GM18520 (cell line): ENCODE measurements at regions not wholly inside any gene's neighbourhood (a gene's known extent, or its start where the extent isn't known, plus 50 kb on each side); places are given as distances from the start of the nearest gene placed in this dataset.

Experiments used
- ATAC-seq: cut with Tn5 transposase; IDR thresholded peaks from one replicate; pipeline ENCODE4 v1.9.1; 2021; ENCODE audit not compliant: unreplicated experiment

DNA sequence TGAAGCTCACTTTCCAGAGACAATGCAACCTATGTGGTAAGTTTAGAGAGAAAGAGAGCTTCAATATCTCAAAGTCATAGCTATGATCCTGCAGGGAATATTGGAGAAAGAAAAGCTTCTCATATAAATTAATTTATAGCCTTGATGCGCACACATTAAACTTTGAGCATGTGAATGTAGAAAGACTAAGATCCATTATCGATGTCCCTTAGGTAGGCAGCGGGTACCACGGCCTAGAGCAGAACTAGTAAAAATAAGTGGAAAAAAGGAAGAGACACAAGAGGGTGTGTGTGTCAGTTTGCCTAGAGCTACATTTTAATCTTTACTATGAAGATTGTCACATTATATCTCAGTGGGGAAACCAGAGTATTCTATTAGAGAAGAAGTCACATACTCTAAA, 685.6 kb downstream of the AMY1C start:
- ATAC-seq, result no peak

DNA sequence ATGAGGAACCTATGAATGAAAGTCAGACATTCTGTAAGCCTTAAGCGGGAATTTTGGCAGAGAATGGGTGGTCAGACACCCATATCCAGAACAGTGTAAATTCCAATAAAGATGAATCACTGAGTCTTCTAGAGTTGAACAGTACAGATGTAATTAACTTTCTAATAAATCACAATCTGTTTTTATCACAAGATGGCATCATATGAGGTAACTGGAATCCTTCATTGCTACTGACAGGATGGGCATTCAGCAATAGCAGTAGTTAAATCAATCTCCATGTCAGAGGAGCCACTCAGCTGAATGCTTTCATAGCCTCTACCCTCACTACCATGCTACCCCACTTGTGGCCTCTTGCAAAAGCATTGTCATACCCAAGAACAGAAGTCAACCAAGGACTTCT, 690.3 kb downstream of the AMY1C start:
- ATAC-seq, result no peak

DNA sequence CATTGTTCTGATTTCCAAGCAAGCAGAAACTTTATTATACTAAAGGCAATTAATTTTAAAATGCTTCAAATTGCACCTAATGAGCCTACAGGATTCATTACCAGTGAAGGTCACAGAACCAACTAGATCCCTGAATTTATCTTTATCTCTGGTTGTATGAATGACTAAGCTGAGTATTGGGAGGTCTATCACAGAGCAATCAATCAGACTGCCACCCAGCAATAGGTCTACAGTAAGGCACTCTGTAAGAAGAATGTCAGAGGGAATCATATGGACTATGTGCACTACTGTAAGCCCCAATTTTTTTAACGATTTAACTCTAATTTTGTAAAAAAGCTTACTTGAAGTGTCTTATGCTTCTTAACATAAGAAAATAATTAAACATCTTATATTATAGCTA, 707.0 kb downstream of the AMY1C start:
- no peak for ATAC-seq

DNA sequence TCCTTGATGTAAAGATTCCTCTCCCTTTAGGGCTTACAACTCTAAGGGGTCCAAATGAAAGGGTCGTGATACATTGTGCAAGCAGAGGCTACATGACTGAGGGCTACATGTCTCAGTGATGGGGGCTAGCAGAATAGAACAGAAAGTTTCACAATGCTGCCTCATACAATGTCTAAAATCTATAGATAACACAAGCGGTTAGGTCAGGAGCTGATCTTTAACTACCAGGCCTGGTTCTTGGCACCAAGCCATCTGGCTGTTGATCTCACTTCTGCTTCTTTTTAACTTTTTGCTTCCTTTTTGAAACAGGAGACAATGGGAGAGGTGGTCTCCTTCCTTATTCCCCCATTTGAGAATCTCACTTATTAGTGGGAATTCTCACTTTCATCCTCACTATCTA, 710.2 kb downstream of the AMY1C start:
- no peak for ATAC-seq

- no peak for ATAC-seq
These were observed 711.2 kb downstream of the AMY1C start for GRCh38 chr1:104460880-104461279.

- no peak for ATAC-seq
These were observed 713.5 kb downstream of the AMY1C start for GRCh38 chr1:104463126-104463697.

DNA sequence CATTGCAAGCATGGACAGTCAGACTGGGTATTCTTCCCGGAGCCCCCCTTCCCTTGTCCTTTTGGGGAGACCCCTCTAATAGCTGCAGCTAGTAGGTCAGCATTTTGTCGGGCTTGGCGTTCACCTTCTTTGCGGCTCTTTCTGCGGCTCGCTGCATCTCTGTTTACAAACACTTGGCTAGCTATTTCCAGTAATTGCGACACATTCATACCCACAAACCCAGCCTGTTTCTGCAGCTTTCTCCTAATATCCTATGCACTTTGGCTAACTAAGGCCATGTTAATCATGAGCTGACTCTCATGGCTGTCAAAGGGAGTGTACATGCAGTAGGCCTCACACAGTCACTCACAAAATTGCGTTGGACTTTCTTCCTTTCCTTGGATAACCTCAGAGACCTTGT, 716.4 kb downstream of the AMY1C start:
- no peak for ATAC-seq

- ATAC-seq, result peak; percentile 67
These were observed 717.9 kb downstream of the AMY1C start for GRCh38 chr1:104467590-104467989.

DNA sequence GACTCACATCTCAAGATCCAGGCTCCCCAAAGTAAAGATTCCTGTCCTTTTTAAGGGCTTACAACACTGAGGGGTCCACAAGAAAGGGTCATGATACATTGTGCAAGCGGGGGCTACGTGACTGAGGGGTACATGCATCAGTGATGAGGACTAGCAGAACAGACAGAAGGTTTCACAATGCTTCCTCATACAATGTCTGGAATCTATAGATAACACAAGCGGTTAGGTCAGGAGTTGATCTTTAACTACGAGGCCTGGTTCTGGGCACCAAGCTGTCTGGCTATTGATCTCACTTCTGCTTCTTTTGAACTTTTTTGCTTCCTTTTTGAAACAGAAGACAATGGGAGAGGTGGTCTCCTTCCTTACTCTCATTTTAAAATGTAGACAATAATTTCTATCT, 718.6 kb downstream of the AMY1C start:
- ATAC-seq, result no peak

GRCh38 chr1:104476126-104476525, 726.4 kb downstream of the AMY1C start:
- no peak for ATAC-seq

DNA sequence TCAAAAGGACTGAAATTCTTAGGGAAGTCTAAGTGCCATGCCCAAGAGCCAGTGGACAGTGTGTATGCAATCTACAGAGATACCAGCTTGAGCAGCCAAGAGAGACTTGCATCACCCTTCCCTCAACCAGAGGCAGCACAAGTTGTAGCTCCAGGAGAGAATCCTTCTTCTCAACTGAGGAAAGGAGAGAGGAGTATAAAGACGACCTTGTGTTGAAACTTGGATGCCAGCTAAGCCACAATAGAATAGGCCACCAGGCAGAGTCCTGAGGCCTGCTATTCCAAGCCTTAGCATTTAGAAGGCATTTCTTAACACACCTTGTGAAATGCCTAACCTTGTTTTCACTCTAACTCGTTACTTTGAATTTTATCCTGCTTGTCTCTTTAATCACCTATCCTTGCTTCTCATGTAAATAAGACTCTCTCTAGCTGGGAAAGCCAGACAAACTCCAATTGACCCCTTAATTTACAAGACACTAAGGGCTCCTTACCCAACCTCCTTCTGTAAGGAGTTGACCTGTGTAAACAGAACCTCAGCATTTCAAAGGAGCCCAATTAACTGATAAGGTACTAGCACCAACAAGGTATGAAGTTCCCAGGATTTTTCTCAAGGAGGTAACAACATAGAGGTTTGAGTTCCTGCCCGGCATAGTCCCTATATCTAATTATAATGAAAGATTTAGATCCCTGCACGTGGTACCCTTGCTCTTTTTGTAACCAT, 738.8 kb downstream of the AMY1C start:
- ATAC-seq, result no peak

DNA sequence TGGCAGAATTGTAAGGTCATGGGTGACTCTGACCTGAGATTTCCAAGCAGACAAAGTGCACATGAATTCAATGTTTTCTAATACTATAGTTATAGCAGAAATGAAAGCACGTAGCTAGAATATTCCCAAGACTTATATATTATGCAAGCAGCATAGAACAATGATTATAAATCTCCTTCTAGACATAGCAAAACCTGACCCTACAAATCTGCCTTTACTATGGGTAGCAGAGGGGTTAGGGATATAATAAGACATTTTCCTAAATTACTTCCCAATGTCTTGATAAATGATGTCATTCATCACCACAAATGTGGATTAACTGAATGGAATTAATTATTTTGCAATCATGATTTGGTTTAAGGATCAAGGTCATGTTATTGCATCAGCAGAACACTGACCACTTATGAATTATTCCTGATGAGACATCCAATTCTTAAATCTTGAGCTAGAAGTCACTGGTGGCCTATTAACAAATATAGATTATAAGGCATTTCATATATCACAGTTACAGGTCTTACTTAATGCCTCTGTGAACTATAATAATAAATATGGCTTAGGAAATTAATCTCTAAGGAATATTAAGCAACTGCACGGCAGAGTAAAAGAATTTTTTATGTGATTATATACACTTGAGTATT, 776.6 kb downstream of the AMY1C start:
- ATAC-seq, result no peak

GRCh38 chr1:104531990-104532389, 782.3 kb downstream of the AMY1C start:
- no peak for ATAC-seq

DNA sequence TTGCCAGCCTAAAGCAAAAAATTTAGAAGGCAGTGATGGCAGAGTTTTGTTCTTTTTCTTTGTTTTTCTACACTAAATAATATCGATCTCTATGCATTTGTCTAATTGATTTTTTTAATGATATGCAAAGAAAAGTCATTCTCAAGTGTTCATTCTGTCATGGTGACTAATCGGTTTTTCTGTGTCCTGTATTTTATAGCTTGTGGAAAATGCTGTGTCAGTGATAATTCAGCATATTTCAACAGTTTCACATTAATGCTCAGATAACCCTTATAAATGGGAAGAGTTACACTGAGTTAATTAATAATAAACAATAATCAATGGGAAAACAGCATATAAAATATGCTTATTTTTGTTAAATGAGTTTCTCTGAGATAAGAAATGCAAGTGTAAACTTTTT, 824.9 kb downstream of the AMY1C start:
- no peak for ATAC-seq

GRCh38 chr1:104592926-104593325, 843.2 kb downstream of the AMY1C start:
- no peak for ATAC-seq

DNA sequence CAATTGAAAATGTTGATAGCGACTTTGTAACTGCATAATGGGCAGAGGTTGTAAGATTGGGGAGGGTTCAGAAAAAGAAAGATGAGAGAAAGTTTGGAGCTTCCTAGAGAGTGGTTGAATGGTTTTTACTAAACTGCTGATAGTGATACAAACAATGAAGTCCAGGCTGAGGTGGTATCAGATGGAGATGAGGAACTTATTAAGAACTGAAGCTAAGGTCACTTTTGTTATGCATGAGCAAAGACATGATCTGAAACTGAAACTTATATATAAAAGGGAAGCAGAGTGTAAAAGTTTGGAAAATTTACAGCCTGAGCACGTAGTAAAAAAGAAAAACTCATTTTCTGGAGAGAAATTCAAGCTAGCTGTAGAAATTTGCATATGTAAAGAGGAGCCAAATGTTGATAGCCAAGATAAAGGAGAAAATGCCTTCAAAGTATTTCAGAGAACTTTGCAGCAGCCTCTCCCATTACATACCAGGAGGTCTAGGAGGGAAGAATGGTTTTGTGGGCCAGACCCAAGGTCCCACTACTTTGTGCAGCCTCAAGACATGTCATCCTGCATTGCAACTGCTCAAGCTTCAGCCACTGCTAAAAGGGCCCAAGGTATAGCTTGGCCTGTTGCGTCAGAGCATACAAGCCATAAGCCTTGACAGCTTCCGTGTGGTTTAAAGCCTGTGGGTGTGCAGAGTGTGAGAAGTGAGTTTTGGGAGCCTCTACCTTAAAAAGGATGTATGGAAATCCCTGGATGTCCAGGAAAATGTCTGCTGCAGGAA, 843.9 kb downstream of the AMY1C start:
- no peak for ATAC-seq

- ATAC-seq, result no peak
These were observed 867.8 kb downstream of the AMY1C start for GRCh38 chr1:104617474-104617873.

DNA sequence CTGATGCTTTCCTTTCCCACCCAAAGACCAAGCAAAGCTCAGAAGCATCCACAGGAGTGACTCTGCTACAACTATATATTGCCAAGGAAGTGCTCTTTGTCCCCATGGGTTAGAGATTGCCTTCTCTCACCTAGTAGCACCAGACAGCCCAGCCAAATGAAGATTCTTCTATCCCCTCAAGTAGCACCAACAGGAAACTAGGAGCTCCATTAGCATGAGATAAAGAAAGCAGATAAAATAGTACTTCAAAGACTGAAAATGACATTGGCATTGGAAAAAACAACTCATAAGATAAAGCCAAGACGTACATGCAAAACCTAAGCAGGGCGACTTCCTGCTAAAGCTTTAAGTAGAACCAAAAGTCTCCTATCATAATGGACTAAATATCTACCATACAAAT, 871.5 kb downstream of the AMY1C start:
- ATAC-seq, result no peak

- no peak for ATAC-seq
These were observed 874.8 kb downstream of the AMY1C start for GRCh38 chr1:104624538-104624937.

- ATAC-seq, result no peak
These were observed 879.9 kb downstream of the AMY1C start for GRCh38 chr1:104629589-104629988.

DNA sequence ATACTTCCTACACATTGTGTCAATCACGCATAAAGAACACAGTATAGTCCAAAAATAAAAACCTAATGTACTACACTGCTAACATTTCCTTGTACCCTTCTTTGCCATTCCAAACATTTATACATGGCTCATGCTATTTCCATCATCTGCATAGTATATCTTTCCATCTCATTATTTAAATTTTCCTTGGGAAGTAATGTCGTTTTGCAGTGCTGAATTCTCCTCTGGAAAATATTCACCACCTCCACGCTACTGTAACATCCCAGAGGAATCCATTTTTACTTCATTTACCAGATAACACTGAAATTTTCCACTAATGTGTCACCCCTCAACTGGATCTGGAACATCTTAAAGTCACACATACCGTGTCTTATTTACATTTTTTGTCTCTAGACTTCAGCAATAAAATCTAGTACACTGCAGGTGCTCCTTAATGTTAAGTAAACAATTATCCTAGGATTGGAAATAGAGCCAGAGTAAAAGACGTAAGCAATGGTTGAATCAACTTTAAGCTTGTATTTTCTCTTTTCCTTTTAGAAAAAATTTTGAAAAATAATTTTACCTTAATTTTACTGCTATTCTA, 881.0 kb downstream of the AMY1C start:
- ATAC-seq, result no peak
